Stomach (tissue), 8 donors: ENCODE measurements at regions not wholly inside any gene's neighbourhood (a gene's known extent, or its start where the extent isn't known, plus 50 kb on each side); places are given as distances from the start of the nearest gene placed in this dataset.

Experiments used
- DNase-seq, 2 donors: peaks; one replicate each; pipeline versions ENCODE4 v3.0.0 to v3.0.0-alpha.2; 2013 to 2019
- H3K27ac ChIP-seq, 5 donors: fragments of 200-600 bp in 4 of 5; sonication (generic) in 4 of 5; one replicate each; pipeline ENCODE4 v1.5.1; 2013 to 2019; ENCODE audit warnings: mild to moderate bottlenecking in 1 of 5, moderate library complexity in 1 of 5
- H3K27me3 ChIP-seq, 3 donors: fragments of 200-600 bp; sonication (generic); one replicate each; pipeline ENCODE4 v1.5.1; 2017 to 2019; ENCODE audit warnings: mixed run types in 1 of 3
- H3K36me3 ChIP-seq, 4 donors: fragments of 200-600 bp; sonication (generic); 1 replicate in 3 of 4; 2 replicates in 1 of 4; pipeline ENCODE4 v1.5.1; 2016 to 2019
- H3K4me1 ChIP-seq, 4 donors: fragments of 200-600 bp; sonication (generic); one replicate each; pipeline ENCODE4 v1.5.1; 2016 to 2019
- H3K4me3 ChIP-seq, 4 donors: fragments of 200-600 bp; sonication (generic) in 3 of 4; one replicate each; pipeline ENCODE4 v1.5.1; 2016 to 2019; ENCODE audit warnings: mild to moderate bottlenecking in 1 of 4
- H3K9me3 ChIP-seq, 4 donors: fragments of 200-600 bp; sonication (generic); one replicate each; pipeline ENCODE4 v1.5.1; 2016 to 2019
- EP300 ChIP-seq: sonication (generic); formaldehyde crosslinking; IDR thresholded peaks from one replicate; pipeline ENCODE4 v1.6.1; 2017; ENCODE audit warnings: antibody characterized with exemption
- POLR2A ChIP-seq, 4 donors: fragments of 450-650 bp; IDR thresholded peaks; one replicate each; pipeline ENCODE4 v1.6.1; 2016; ENCODE audit warnings: antibody characterized with exemption in 4 of 4, control low read depth in 2 of 4, mild to moderate bottlenecking in 1 of 4, moderate library complexity in 1 of 4
- POLR2AphosphoS5 ChIP-seq, 3 donors: sonication (generic); formaldehyde crosslinking; IDR thresholded peaks; one replicate each; pipeline ENCODE4 v1.6.1; 2016; ENCODE audit warnings: antibody characterized with exemption in 3 of 3
- WGBS, 5 donors: extraction: QIAGEN DNeasy Blood & Tissue Kit in 3 of 5; methylation state at CpG; one replicate each; pipeline versions ENCODE4 v1.1.5 to v1.1.7; 2013 to 2018; 5-methylcytosine and 5-hydroxymethylcytosine counted together
- intact Hi-C: fragments of 100-400 bp; cut with DNase I; formaldehyde crosslinking; loops from one replicate; pipeline ENCODE4 v1.15.1; 2023; ENCODE audit warnings: low total_unique reads
- TF ChIP-seq, protein P1 (sequence below), 7 experiments: fragments of 450-650 bp in 4 of 7; fragments of 200-600 bp in 3 of 7; sonication (generic) in 3 of 7; IDR thresholded peaks; one replicate each; pipeline ENCODE4 v1.5.1; 2016 to 2019; ENCODE audit warnings: antibody characterized with exemption in 7 of 7, control low read depth in 2 of 7, mild to moderate bottlenecking in 1 of 7
- donor health status: healthy with polysubstance abuse.
- donor health status: Bipolar disorder and iron deficiency.
- donor health status: healthy.

DNA sequence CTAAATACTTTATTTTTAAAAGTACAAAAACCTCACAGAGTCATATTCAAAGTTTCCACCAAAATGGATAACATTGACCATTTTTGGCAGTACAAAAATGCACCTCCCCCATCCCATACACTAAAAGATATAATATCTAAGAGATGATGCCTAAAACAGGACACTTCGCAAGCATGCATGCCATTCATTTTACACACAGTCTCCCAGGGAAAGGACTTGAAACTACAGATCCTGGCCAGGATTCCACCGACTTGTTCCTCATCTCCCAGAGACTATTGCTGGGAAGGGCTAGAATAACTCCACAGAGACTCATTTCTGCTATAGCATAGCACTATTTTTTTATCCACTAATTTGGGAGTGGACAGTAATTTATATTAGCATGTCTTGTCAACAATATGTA, 81.7 kb downstream of the MTNR1B start:
- H3K4me3 ChIP-seq, result no peak overlapping the region
- no peaks in the 10 kb centered on the region for H3K9me3 ChIP-seq
- no peak overlapping the region for H3K27ac ChIP-seq
- H3K27me3 ChIP-seq, result no peaks in the 10 kb centered on the region
- TF ChIP-seq POLR2A (IDR thresholded peaks at IDR 0.05) (no peak), EP300 (no peak), POLR2AphosphoS5 (IDR thresholded peaks at IDR 0.05) (no peak)
- TF ChIP-seq, protein P1, sequence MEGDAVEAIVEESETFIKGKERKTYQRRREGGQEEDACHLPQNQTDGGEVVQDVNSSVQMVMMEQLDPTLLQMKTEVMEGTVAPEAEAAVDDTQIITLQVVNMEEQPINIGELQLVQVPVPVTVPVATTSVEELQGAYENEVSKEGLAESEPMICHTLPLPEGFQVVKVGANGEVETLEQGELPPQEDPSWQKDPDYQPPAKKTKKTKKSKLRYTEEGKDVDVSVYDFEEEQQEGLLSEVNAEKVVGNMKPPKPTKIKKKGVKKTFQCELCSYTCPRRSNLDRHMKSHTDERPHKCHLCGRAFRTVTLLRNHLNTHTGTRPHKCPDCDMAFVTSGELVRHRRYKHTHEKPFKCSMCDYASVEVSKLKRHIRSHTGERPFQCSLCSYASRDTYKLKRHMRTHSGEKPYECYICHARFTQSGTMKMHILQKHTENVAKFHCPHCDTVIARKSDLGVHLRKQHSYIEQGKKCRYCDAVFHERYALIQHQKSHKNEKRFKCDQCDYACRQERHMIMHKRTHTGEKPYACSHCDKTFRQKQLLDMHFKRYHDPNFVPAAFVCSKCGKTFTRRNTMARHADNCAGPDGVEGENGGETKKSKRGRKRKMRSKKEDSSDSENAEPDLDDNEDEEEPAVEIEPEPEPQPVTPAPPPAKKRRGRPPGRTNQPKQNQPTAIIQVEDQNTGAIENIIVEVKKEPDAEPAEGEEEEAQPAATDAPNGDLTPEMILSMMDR (IDR thresholded peaks at IDR 0.05), result no peak
- 80 to 94% (median 88%) methylated on average over 2 of the region's 2 CpGs for WGBS, 5 donors
- no peaks in the 10 kb centered on the region for H3K4me1 ChIP-seq
- H3K36me3 ChIP-seq, result no peaks in the 10 kb centered on the region
- no peak for DNase-seq
- intact Hi-C loops, result no loop called here

DNA sequence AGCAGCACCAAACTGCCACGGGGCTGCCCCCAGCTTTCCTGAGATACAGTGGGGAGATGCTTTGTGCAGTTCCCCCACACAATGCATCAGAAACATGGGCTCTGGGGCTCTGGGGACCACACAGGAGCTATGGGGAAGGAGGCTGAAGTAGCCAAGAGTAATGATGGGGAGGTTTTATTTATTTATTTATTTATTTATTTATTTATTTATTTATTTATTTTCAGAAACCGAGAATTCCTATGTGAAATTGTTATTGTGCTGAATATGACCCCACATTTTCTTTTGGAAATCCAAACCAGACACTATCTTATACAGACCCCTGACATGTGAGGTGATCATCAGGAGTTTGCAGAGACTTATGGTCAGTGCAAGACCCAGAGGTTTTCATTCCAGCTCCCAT, 84.4 kb downstream of the MTNR1B start:
- TF ChIP-seq EP300, result no peak
- TF ChIP-seq, protein P1 (IDR thresholded peaks at IDR 0.05), result no peak
- TF ChIP-seq POLR2AphosphoS5 (IDR thresholded peaks at IDR 0.05), result no peak
- no peak for TF ChIP-seq POLR2A (IDR thresholded peaks at IDR 0.05)
- Histone ChIP-seq H3K27me3 (no peaks in the 10 kb centered on the region), H3K4me3 (no peak overlapping the region), H3K27ac (no peak overlapping the region), H3K4me1 (peaks cover 4 to 7% (median 5%) of the 10 kb centered on the region in 4 donors), H3K36me3 (no peaks in the 10 kb centered on the region), H3K9me3 (no peaks in the 10 kb centered on the region)
- DNase-seq, result no peak
- 89 to 95% (median 91%) methylated on average over 2 of the region's 2 CpGs for WGBS, 5 donors
- intact Hi-C loops, result no loop called here

DNA sequence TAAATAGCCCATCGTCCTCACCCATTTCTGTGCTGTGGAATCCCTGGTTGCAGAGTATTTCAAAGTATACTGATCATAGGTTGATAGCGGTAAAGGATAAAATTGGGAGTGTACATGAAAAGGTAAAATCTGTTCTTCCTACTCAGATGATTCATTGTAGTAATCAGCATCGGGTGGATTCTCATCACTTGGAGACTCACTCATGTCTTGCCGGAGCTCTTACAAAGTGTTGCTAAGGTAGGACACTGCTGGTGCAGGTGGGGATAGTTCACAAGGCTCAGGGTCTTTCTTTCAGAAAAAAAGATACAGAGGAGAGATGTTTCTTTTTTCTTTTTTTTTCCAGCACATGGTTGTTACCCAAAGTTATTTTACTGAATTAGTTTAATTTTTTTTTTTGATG, 84.8 kb downstream of the MTNR1B start:
- H3K36me3 ChIP-seq, result no peaks in the 10 kb centered on the region
- intact Hi-C loops, result no loop called here
- peaks cover 7 to 11% (median 9%) of the 10 kb centered on the region in 4 donors for H3K4me1 ChIP-seq
- 83 to 91% (median 89%) methylated on average over 4 of the region's 4 CpGs for WGBS, 5 donors
- DNase-seq, result no peak
- no peak overlapping the region for H3K4me3 ChIP-seq
- no peak overlapping the region for H3K27ac ChIP-seq
- H3K9me3 ChIP-seq, result no peaks in the 10 kb centered on the region
- no peak for TF ChIP-seq POLR2A (IDR thresholded peaks at IDR 0.05)
- TF ChIP-seq, protein P1 (IDR thresholded peaks at IDR 0.05), result no peak
- no peaks in the 10 kb centered on the region for H3K27me3 ChIP-seq

DNA sequence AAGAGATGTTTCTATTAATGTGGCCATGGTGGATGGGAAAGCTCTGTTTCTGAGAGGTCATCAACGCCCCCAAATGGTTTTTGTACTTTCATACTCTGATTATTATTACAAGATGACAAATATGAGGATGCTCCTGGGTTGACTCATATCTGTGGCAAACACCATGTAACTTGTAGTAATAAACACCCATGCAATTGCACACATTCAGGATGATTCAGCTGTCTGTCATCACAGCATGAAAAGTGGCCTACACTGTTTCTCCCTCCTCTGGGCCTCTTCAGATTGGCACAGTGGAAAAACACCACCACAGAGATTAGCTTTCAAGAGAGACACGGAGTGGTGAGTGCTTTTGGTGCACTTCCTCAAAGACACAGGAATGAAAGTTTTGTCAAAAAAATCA, 85.4 kb downstream of the MTNR1B start:
- no peak for TF ChIP-seq POLR2A (IDR thresholded peaks at IDR 0.05)
- TF ChIP-seq EP300, result no peak
- TF ChIP-seq, protein P1 (IDR thresholded peaks at IDR 0.05), result no peak
- no peak for TF ChIP-seq POLR2AphosphoS5 (IDR thresholded peaks at IDR 0.05)
- Histone ChIP-seq H3K9me3 (no peaks in the 10 kb centered on the region), H3K27me3 (no peaks in the 10 kb centered on the region), H3K27ac (no peak overlapping the region), H3K36me3 (no peaks in the 10 kb centered on the region), H3K4me3 (no peak overlapping the region), H3K4me1 (peaks cover 7 to 17% (median 13%) of the 10 kb centered on the region in 4 donors)
- intact Hi-C loops, result no loop called here
- WGBS, 5 donors, result 56 to 74% (median 66%) methylated on average over 2 of the region's 2 CpGs
- no peak for DNase-seq
